Activated CD8-positive, alpha-beta memory T cell treated with anti-CD3 and anti-CD28 coated beads for 24 hours (primary cell): ENCODE measurements at regions not wholly inside any gene's neighbourhood (a gene's known extent, or its start where the extent isn't known, plus 50 kb on each side); places are given as distances from the start of the nearest gene placed in this dataset.
"Not testable (repeated sequence)": the region's sequence is repeated elsewhere in the genome, so short reads cannot be mapped to it uniquely, and the experiment has no call there.

ENCODE experiments used
- DNase-seq: peaks from one replicate; pipeline ENCODE4 v3.0.0-alpha.2; 2020

- DNase-seq: no peak
These were observed 133.1 kb upstream of the NFIA start for GRCh38 chr1:60949154-60949825.

GRCh38 chr1:60948486-60948885, 133.9 kb upstream of the NFIA start:
- DNase-seq: no peak

GRCh38 chr1:60947367-60947766, 135.0 kb upstream of the NFIA start:
- DNase-seq: no peak

GRCh38 chr1:60942896-60943638, 139.3 kb upstream of the NFIA start:
- DNase-seq: no peak

GRCh38 chr1:60942291-60942690, 140.1 kb upstream of the NFIA start:
- no peak for DNase-seq

- not testable (repeated sequence) for DNase-seq
These were observed 141.7 kb upstream of the NFIA start for GRCh38 chr1:60940685-60941084.

GRCh38 chr1:60937720-60938119, 144.6 kb upstream of the NFIA start:
- no peak for DNase-seq

GRCh38 chr1:60936591-60937342, 145.6 kb upstream of the NFIA start:
- no peak for DNase-seq

- no peak for DNase-seq
These were observed 146.2 kb upstream of the NFIA start for GRCh38 chr1:60936163-60936562.

- DNase-seq: no peak
These were observed 146.7 kb upstream of the NFIA start for GRCh38 chr1:60935599-60936110.

- DNase-seq: no peak
These were observed 152.2 kb upstream of the NFIA start for GRCh38 chr1:60930130-60930529.

- no peak for DNase-seq
These were observed 157.2 kb upstream of the NFIA start for GRCh38 chr1:60924964-60925798.

- no peak for DNase-seq
These were observed 158.2 kb upstream of the NFIA start for GRCh38 chr1:60924165-60924564.

- no peak for DNase-seq
These were observed 158.8 kb upstream of the NFIA start for GRCh38 chr1:60923389-60924087.

- no peak for DNase-seq
These were observed 160.1 kb upstream of the NFIA start for GRCh38 chr1:60922304-60922703.

- DNase-seq: no peak
These were observed 161.2 kb upstream of the NFIA start for GRCh38 chr1:60921175-60921574.

GRCh38 chr1:60920561-60920960, 161.8 kb upstream of the NFIA start:
- DNase-seq: no peak

GRCh38 chr1:60918867-60919266, 163.5 kb upstream of the NFIA start:
- DNase-seq: no peak

- DNase-seq: no peak
These were observed 165.5 kb upstream of the NFIA start for GRCh38 chr1:60916906-60917305.

- DNase-seq: no peak
These were observed 166.2 kb upstream of the NFIA start for GRCh38 chr1:60916199-60916598.

- no peak for DNase-seq
These were observed 166.9 kb upstream of the NFIA start for GRCh38 chr1:60915441-60915840.

GRCh38 chr1:60914982-60915381, 167.4 kb upstream of the NFIA start:
- DNase-seq: no peak
